ENCODE measurements at regions not wholly inside any gene's neighbourhood (a gene's known extent, or its start where the extent isn't known, plus 50 kb on each side); places are given as distances from the start of the nearest gene placed in this dataset.

GRCh38 chr2:19667085-19667484 lies 234.7 kb downstream of the TTC32 start:
- TF ChIP-seq EZH2 (IDR thresholded peaks at IDR 0.05; ENCODE audit: low read depth) (no peak), CTCF (conservative IDR thresholded peaks at IDR 0.05) (peak; percentile 63; the same call in 1 of the 2 replicates)
